Liver (tissue), 8 donors: ENCODE measurements at regions not wholly inside any gene's neighbourhood (a gene's known extent, or its start where the extent isn't known, plus 50 kb on each side); places are given as distances from the start of the nearest gene placed in this dataset.

Source experiments
- DNase-seq: peaks from one replicate; pipeline ENCODE4 v3.0.0-alpha.2; 2017; ENCODE audit warnings: low spot score
- H3K27ac ChIP-seq, 2 donors: one replicate each; pipeline ENCODE4 v1.7.0; 2013; ENCODE audit warnings: inconsistent platforms in 2 of 2, low read length in 2 of 2, control low read depth in 1 of 2, low read depth in 1 of 2, mild to moderate bottlenecking in 1 of 2
- H3K27me3 ChIP-seq, 4 donors: one replicate each; pipeline versions ENCODE4 v1.6.1 to v1.7.0; 2013; ENCODE audit warnings: low read length in 3 of 4, inconsistent platforms in 1 of 4, mild to moderate bottlenecking in 1 of 4, moderate library complexity in 1 of 4; ENCODE audit not compliant: control insufficient read depth in 4 of 4, insufficient read depth in 4 of 4
- H3K36me3 ChIP-seq, 4 donors: one replicate each; pipeline versions ENCODE4 v1.6.1 to v1.7.0; 2013; ENCODE audit warnings: low read length in 3 of 4, mild to moderate bottlenecking in 3 of 4, low read depth in 1 of 4, moderate library complexity in 1 of 4; ENCODE audit not compliant: control insufficient read depth in 4 of 4, insufficient read depth in 3 of 4
- H3K4me1 ChIP-seq, 4 donors: one replicate each; pipeline versions ENCODE4 v1.6.1 to v1.7.0; 2013; ENCODE audit warnings: low read length in 3 of 4, mild to moderate bottlenecking in 3 of 4, moderate library complexity in 1 of 4; ENCODE audit not compliant: control insufficient read depth in 4 of 4, insufficient read depth in 4 of 4
- H3K4me3 ChIP-seq, 3 donors: one replicate each; pipeline versions ENCODE4 v1.6.1 to v1.7.0; 2013; ENCODE audit warnings: low read length in 3 of 3, control low read depth in 1 of 3, low read depth in 1 of 3, mild to moderate bottlenecking in 1 of 3
- H3K9ac ChIP-seq, 2 donors: one replicate each; pipeline ENCODE4 v1.7.0; 2013; ENCODE audit warnings: low read length in 2 of 2, mild to moderate bottlenecking in 2 of 2, moderate library complexity in 2 of 2, control low read depth in 1 of 2, low read depth in 1 of 2
- H3K9me3 ChIP-seq, 4 donors: one replicate each; pipeline versions ENCODE4 v1.6.1 to v1.7.0; 2013; ENCODE audit warnings: low read length in 3 of 4; ENCODE audit not compliant: control insufficient read depth in 4 of 4
- ATF3 ChIP-seq: IDR thresholded peaks from 2 replicates; pipeline ENCODE4 v1.6.1; 2016; ENCODE audit warnings: antibody characterized with exemption
- EGR1 ChIP-seq, 2 donors: IDR thresholded peaks; 2 replicates each; pipeline ENCODE4 v1.6.1; 2016 to 2018; ENCODE audit warnings: antibody characterized with exemption in 2 of 2, low read depth in 2 of 2
- FOXA1 ChIP-seq: IDR thresholded peaks from 2 replicates; pipeline ENCODE4 v1.6.1; 2016; ENCODE audit warnings: antibody characterized with exemption
- FOXA2 ChIP-seq: IDR thresholded peaks from 2 replicates; pipeline ENCODE4 v1.6.1; 2016; ENCODE audit warnings: antibody characterized with exemption
- GABPA ChIP-seq, 2 donors: IDR thresholded peaks in 1 of 2; conservative IDR thresholded peaks in 1 of 2; 2 replicates each; pipeline ENCODE4 v1.6.1; 2016; ENCODE audit warnings: antibody characterized with exemption in 2 of 2, mild to moderate bottlenecking in 1 of 2, moderate library complexity in 1 of 2
- HNF4A ChIP-seq, 2 donors: conservative IDR thresholded peaks; 2 replicates each; pipeline ENCODE4 v1.6.1; 2016; ENCODE audit warnings: antibody characterized with exemption in 2 of 2, mild to moderate bottlenecking in 2 of 2
- HNF4G ChIP-seq: IDR thresholded peaks from 2 replicates; pipeline ENCODE4 v1.6.1; 2016; ENCODE audit warnings: antibody characterized with exemption
- JUND ChIP-seq, 2 donors: IDR thresholded peaks; 2 replicates each; pipeline ENCODE4 v1.6.1; 2016; ENCODE audit warnings: antibody characterized with exemption in 2 of 2
- MAX ChIP-seq: IDR thresholded peaks from 2 replicates; pipeline ENCODE4 v1.6.1; 2016; ENCODE audit warnings: antibody characterized with exemption
- RAD21 ChIP-seq, 2 donors: IDR thresholded peaks; 2 replicates each; pipeline ENCODE4 v1.6.1; 2016; ENCODE audit warnings: antibody characterized with exemption in 2 of 2, mild to moderate bottlenecking in 2 of 2
- REST ChIP-seq: IDR thresholded peaks from 2 replicates; pipeline ENCODE4 v1.6.1; 2016; ENCODE audit warnings: antibody characterized with exemption, mild to moderate bottlenecking
- RXRA ChIP-seq, 2 donors: IDR thresholded peaks; 2 replicates each; pipeline ENCODE4 v1.6.1; 2017 to 2018; ENCODE audit warnings: antibody characterized with exemption in 2 of 2, mild to moderate bottlenecking in 1 of 2
- YY1 ChIP-seq: IDR thresholded peaks from 2 replicates; pipeline ENCODE4 v1.6.1; 2016; ENCODE audit warnings: antibody characterized with exemption, mild to moderate bottlenecking
- ZBTB33 ChIP-seq: IDR thresholded peaks from 2 replicates; pipeline ENCODE4 v1.6.1; 2016; ENCODE audit warnings: antibody characterized with exemption
- WGBS: extraction: QIAGEN DNeasy Blood & Tissue Kit; methylation state at CpG from one replicate; pipeline ENCODE4 v1.1.7; 2013; 5-methylcytosine and 5-hydroxymethylcytosine counted together
- TF ChIP-seq, protein P1 (sequence below): fragments of 150-350 bp; IDR thresholded peaks from 2 replicates; pipeline ENCODE4 v1.5.1; 2017; ENCODE audit warnings: improper control_type of control experiment, low read depth, low read length; ENCODE audit not compliant: missing input control
- donor health status: healthy.
- donor health status: healthy.
- donor health status: healthy.
- donor health status: healthy.
- donor health status: healthy.

DNA sequence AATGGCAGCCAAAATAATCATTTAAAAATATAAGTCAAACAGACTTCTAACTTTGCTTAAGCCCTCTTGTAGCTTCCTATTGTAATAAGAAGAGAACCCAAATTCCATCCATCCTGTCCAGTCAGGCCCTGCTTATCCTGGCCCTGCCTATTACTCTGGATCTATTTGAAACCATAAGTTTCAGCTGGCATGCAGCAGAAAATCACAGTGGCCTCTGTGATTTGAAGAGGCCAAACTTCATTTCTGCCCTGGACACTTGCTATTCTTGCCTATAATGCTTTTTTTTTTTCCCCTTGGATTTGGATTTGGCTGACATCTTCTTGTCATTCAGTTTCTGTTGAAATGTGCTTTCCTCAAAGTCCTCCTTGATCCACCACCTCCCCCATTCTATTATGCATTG lies 642.8 kb downstream of the USP25 start:
- no peak overlapping the region for H3K9ac ChIP-seq
- H3K27ac ChIP-seq, result no peak overlapping the region
- no peak for DNase-seq
- TF ChIP-seq FOXA2 (no peak), ATF3 (no peak), YY1 (no peak), HNF4A (conservative IDR thresholded peaks at IDR 0.05) (no peak), RXRA (IDR thresholded peaks at IDR 0.05) (no peak), RAD21 (IDR thresholded peaks at IDR 0.05) (no peak), JUND (IDR thresholded peaks at IDR 0.05) (no peak), EGR1 (IDR thresholded peaks at IDR 0.05; ENCODE audit: low read depth in 2 of 2) (no peak), MAX (no peak), FOXA1 (no peak), REST (no peak), ZBTB33 (no peak), GABPA (IDR thresholded peaks at IDR 0.05 in 1 of 2, conservative IDR thresholded peaks at IDR 0.05 in 1 of 2) (no peak), HNF4G (no peak)
- no peak overlapping the region for H3K4me3 ChIP-seq
- H3K4me1 ChIP-seq, result no peaks in the 10 kb centered on the region
- no peaks in the 10 kb centered on the region for H3K9me3 ChIP-seq
- no peaks in the 10 kb centered on the region for H3K36me3 ChIP-seq
- H3K27me3 ChIP-seq, result no peaks in the 10 kb centered on the region

- 85% methylated on average over 2 of the region's 2 CpGs for WGBS
- DNase-seq, result no peak
- Histone ChIP-seq H3K27ac (no peak overlapping the region), H3K4me1 (peaks cover 0 to 3% (median 0%) of the 10 kb centered on the region in 4 donors), H3K9ac (no peak overlapping the region), H3K36me3 (no peaks in the 10 kb centered on the region), H3K4me3 (no peak overlapping the region), H3K27me3 (no peaks in the 10 kb centered on the region), H3K9me3 (no peaks in the 10 kb centered on the region)
- TF ChIP-seq RXRA (IDR thresholded peaks at IDR 0.05) (peak in 1 of 2 donors; percentile 39), HNF4G (no peak)
- TF ChIP-seq, protein P1, sequence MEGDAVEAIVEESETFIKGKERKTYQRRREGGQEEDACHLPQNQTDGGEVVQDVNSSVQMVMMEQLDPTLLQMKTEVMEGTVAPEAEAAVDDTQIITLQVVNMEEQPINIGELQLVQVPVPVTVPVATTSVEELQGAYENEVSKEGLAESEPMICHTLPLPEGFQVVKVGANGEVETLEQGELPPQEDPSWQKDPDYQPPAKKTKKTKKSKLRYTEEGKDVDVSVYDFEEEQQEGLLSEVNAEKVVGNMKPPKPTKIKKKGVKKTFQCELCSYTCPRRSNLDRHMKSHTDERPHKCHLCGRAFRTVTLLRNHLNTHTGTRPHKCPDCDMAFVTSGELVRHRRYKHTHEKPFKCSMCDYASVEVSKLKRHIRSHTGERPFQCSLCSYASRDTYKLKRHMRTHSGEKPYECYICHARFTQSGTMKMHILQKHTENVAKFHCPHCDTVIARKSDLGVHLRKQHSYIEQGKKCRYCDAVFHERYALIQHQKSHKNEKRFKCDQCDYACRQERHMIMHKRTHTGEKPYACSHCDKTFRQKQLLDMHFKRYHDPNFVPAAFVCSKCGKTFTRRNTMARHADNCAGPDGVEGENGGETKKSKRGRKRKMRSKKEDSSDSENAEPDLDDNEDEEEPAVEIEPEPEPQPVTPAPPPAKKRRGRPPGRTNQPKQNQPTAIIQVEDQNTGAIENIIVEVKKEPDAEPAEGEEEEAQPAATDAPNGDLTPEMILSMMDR, result no peak
Observed at GRCh38 chr21:16376673-16377072, 646.9 kb downstream of the USP25 start.
